ENCODE measurements at regions not wholly inside any gene's neighbourhood (a gene's known extent, or its start where the extent isn't known, plus 50 kb on each side); places are given as distances from the start of the nearest gene placed in this dataset.
A peak's percentile ranks its signal among the peaks of the same experiment; 100 is the strongest.

DNA sequence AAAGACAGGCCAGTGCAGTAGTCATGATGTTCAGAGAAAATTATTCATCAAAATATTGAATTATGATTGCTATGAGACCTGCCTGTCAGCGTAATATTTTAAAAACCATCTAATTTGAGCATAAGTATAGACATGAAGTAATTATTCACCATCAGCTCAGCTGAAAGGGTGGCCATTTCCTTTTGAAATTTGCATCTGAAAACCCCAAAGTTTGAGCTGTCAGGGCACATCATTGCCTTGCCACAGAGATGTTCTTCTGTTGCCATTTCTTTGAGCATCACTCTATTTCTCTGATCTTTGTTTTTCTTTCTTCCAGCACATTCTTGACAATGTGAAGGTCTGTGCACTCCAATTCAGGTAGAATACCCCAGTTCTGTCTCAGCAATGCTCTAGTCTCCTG, 147.5 kb upstream of the RHOBTB1 start:
- no peak for DNase-seq (ENCODE audit: low read depth)

DNA sequence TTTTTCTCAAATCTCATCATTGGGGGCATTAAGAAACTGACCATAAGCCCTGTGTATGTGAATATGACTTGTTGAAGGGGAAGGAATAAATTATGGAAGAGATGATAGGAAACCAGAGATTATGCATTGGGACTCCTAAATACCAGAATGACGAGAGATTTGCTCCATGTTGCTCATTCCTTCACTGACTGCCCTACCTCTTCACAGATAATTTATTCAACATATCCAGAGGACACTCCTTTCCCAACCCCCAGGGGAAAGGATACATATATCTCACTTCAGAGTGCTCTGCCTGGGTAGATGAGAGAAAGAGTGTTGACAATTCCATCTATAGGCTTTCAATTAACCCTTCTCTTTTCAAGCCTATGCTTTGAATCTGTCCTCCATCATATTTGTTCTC, 145.3 kb upstream of the RHOBTB1 start:
- no peak for DNase-seq (ENCODE audit: low read depth)

DNA sequence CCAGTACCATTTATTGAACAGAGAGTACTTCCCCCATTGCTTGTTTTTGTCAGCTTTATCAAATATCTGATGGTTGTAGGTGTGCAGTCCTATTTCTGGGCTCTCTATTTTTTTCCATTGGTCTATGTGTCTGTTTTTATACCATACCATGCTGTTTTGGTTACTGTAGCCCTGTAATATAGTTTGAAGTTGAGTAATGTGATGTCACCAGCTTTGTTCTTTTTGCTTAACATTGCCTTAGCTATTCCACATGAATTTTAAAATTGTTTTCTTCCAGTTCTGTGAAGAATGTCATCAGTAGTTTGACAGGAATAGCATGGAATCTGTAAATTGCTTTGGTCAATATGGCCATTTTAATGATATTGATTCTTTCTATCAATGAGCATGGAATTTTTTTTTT, 140.5 kb upstream of the RHOBTB1 start:
- DNase-seq (ENCODE audit: low read depth), result no peak

DNA sequence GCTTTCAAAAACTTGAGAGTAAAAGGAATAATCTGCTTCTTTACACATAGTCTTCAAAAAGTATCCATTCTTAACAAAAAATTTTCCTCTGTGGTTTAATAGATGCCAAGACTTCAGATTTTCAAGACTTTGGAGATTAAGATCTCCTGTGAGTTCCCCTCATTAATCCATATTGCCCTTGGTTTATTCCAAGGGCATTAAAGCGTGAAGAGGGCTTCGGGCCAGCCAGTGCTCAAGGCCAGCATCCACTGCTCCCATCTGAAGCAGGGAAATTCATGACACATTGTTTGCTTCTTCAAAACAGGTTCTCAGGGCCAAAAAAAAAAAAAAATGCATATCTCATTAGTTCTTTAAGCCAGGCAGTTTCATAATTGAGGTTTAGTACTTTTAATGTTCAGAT, 137.3 kb upstream of the RHOBTB1 start:
- DNase-seq (ENCODE audit: low read depth), result no peak

DNA sequence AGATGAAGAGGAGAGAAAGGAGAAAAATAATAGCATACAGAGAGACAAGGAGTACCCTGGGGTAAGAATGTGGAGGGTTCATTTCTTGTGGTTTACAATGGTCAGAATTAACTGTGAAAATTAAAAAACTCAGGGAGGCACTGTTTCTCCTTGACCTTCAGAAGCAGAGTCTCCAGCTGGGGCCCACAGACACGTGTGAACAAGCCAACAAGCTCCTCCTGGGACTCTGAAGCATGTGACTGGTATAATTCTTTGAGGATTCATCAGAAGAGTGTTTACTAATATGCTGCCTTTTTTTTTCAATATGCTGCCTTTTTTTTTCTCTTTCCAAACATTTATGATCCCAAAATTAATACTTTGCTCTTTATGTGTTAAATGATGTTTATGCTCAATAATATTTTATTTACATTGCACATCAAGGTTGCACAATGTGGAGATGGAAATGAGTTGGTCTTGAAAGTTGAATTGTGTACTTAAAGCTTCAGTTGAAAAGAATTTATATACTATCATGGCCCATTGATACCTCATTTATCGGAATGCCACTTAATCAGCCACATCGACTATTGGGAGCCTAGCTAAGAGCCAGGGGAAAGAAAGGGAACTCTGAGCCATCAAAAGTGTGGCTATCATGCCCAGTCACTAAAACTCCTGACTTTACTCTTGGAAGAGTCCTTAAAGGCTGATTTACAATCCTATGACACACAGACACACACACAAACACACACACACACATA, 134.7 kb upstream of the RHOBTB1 start:
- no peak for DNase-seq (ENCODE audit: low read depth)

DNA sequence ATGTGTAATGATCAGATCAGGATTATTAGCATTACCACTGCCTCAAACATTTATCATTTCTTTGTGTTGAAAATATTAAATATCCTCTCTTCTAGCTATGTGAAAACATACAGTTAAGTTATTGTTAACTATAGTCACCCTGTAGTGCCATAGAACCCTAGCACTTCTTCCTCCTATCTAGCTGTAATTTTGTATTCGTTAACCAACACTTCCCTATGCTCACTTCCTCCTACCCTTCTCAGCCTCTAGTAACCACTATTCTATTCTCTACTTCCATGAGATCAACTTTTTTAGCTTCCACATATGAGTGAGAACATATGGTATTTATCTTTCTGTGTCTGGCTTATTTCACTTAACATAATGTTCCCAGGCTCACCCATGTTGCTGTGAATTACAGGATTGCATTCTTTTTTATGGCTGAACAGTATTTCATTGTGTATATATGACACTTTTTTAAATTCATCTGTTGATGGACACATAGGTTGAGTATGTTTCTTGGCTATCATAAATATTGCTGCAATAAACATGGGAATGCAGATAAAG, 132.7 kb upstream of the RHOBTB1 start:
- no peak for DNase-seq (ENCODE audit: low read depth)

DNA sequence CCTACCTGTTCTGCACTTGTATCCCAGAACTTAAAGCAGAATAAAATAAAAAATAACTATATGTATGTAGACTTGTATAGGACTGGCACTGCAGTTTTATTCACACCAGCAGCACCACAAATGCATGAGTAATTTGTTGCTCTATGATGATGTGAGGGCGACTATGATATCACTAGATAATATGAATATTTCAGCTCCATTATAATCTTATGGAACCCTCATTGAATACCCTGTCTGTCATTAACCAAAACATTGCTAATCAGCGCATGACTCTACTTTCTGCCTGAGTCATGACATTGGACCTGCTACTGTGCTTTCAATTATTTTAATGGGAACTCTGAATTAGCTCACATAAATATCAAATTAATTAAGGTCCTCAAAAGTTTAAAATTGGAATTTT, 129.4 kb upstream of the RHOBTB1 start:
- DNase-seq (ENCODE audit: low read depth), result no peak

DNA sequence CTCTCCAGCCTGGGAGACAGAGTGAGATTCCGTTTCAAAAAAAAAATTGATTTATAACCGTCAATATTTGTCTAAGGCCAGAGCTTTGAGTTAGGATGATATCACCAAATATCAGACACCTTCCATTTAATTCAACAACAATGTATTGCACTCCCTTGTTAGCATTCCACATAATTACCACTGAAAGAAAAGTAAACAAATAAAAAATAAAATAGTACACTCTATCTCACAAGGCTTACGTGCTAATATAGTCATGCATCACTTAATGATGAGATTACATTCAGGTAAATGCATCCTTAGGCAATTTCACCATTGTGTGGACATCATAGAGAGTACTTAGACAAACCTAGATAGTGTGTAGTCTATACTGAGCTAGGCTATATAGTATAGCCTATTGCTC, 127.6 kb upstream of the RHOBTB1 start:
- no peak for DNase-seq (ENCODE audit: low read depth)

DNA sequence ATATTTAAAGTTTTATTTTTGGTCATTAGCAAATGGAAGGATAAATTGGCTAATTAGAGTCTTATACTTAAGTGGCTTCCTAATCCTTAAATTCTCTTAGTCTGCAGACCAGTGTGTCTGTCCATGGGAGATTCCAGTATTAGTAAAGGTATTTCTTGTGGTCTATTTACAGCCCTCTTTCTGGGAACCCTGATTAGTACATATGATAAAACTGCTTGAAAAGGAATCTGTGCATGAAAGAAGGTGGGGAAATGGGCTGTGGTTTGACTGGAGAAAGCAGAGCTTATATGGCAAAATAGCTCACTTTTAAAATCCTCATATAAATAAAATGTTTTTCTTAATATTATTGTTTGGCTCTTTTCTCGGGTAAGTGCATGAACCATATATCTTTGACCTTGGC, 124.5 kb upstream of the RHOBTB1 start:
- no peak for DNase-seq (ENCODE audit: low read depth)

DNA sequence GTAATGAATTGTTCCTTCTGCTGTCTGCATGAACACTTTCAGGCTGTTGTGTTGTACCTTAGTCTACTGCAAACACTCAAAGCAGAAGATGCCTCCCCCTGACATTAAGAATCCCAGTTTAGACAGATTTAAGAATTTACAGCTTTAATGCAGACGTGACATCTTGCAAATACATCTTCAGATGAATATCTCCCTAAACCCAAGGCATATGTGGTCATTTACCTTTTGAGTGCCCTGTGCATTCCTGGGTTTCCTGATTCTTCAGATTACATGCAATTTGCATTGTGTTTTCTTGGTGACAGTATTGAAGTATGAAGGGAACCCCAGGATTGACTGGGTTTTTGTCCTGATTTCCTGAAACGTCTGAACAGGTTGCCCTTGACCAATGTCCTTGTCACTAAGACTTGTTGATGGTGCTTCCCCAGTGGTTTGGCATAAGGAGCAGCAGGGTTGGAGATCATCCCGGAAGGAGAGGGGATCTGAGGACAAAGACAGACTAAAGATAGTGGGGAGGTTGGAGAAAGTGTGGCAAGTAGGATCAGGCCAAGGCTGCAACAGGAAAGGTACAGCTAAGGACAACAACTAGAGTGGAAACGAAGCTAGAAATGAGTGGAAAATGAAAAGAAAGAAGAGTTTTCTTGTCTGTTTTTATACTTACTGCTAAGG, 123.8 kb upstream of the RHOBTB1 start:
- DNase-seq (ENCODE audit: low read depth), result no peak

DNA sequence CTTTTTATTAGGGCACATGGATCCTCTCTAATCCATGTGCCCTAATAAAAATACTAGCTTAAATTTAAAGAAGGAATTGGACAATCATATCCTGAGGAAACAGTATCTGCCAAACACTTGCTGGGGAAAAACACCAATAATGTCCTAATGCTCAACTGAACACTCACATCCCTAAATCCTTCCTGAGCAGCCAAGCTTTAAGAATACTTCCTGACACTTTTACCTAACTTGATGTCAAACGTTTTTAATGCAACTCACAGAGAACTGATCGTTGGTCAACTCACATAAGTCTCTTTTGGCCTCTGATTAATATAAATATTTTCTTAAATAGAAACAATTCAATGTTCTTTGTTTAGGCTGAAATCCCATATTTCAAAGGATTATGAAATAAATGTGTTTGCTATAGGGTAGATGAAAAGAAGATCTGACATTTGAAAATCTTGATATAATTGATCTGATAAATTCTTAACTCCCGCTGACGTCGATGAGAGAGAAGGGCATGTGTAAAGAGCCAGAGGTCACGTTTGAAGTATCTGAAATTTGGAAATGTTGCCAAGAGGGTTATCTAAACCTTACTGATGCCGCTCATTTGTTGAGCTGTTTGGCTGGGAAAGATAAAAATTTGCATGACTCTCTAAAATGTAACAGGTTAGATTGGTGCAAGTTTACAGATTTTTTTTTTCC, 122.8 kb upstream of the RHOBTB1 start:
- no peak for DNase-seq (ENCODE audit: low read depth)

DNA sequence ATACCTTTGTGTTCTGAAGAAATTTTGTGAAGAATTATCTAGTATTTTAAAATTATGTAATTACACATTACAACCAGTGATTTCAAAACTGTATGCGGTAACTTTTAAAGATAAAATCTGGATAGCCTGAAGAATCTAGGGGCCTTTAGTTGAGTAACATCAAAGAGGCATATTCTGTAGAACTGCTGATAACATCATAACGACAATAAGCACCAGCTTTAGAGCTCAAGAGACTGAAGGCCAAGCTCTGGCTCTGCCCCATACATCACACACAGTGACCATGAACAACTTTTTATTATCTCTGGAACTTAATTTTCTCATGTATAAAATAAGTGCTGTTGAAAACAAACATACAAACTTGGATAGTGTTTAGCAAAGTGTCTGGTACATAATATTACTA, 121.1 kb upstream of the RHOBTB1 start:
- no peak for DNase-seq (ENCODE audit: low read depth)

DNA sequence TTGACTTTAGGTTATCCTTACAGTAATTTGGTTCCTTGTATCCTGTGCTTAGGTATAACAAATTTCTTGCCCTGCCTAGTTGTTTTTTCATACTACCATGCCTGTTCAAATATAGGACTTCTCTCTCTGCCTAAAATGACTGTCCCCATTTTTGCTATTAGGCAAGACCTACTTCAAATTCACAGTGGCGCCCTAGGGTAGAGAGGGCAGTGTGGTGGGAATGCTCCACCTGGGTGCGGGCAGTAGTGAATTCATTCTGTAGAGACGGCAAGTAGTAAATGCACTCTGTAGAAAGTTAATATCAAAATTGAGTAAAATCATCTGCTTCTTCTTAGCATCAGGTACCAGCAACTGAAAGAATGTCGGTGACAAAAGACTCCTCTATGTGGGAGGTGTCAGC, 120.4 kb upstream of the RHOBTB1 start:
- no peak for DNase-seq (ENCODE audit: low read depth)

DNA sequence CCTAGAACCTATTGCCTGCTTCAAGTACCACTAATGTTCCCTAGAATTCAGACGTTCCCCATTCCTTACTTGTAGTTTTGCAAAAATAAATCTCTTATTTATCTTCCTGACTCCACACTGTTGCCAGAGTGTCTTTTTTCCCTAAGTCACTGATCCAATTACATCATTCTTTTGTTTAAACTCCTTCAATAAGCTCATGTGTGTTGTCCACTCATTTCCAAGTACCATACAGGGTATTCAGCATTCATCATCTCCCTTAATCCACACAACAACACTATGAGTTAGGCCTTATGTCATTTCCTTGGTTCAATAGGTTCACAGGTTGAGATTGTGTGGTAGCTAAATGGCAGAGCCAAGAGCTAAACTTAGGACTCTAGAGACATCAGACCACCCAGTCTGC, 119.9 kb upstream of the RHOBTB1 start:
- DNase-seq (ENCODE audit: low read depth), result no peak

DNA sequence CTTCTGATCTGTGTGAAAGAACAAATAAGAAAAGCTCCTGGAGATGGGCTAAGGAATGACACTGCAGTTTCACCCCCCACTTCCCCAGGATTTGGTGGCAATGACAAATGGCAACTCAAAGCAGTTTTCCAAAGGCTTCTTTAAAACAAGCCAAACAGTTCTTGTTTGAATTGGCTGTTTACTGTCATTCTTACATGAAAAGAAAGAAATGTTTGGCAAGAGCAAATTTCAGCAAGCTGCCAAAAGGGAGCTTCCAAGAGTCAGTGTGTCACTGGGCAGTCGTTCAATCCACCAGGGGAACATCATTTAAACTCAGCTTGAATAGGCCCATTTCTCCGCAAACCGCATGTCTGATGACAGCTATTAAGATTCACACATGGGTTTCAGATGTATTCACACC, 119.0 kb upstream of the RHOBTB1 start:
- DNase-seq (ENCODE audit: low read depth), result peak; percentile 24

DNA sequence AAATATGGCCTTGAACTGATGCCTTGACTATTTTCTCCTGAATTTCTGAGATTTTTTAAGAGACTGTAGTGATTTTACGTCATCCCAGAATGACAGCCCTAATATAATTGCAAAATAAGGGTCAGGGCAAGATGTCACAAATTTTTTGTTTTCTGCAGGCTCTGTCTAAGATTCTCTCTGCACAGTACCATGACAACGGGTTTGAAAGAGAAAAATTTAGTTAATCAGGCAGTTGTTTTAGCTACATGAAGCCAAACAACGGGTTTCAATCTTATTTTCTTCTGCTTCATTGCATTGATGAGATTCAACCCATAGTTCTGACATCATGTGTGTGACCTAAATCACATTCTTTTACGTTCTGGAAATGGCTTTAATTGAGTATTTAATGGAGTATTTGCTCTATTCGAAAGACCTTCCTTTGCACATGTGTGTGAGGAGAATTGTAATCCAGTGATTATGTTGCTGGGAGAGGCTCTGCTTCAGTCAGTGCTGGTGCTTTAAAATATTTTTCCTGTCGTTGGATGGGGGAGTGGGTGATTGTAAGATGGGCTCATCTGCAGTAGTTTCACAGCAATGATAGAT, 118.0 kb upstream of the RHOBTB1 start:
- no peak for DNase-seq (ENCODE audit: low read depth)

DNA sequence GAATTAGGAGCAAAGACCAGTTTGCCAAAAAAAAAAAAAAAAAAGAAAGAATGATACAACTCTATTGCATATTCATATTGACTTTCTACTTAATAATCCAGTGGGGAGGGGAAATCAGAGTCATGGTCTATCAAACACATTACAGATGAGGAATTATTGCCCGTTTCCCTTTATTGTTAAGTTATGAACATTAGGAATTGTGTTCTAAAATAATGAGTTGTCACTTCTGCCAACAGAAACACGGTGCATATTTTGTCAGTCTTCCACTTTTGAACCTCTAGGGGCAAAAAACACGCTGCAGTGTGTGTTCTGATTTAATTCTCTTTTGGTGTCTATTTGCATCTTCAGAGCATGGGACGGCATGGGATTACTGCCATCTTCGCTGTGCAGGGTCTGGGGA, 115.7 kb upstream of the RHOBTB1 start:
- DNase-seq (ENCODE audit: low read depth), result no peak

DNA sequence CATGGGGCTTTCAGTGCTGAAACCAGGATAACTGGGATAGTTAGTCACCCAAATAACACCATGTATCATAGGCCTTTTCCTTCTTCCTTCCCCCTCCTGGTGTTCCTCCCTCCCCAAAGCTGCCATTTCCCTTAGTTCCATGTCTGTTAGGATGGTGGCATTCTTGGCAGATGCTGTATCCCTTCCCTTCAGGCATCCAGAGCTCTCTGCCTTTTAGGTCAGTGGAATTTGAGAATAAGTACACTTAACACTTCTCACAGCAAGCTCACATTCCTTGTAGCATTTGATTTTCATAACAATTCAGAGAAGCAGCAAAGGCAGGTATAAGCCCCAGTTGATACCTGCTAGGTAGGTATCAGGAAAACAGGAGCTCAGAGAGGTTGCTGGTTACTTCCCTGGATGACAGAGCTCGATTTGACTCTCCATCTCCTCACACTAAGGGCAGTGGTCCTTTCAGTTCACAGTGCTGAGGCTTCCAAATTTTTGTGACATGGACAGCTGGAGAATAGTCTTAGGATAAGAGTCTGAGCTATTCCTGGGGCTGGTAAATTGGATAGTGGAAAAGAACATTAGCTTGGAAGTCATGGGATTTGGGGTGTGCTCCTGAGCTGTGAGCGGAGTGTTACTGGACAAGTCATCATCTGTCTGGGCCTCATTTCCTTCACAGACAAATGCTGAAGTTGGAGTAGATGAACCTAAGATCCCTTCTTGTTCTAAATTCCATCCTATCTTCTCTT, 108.7 kb upstream of the RHOBTB1 start:
- no peak for DNase-seq (ENCODE audit: low read depth)

DNA sequence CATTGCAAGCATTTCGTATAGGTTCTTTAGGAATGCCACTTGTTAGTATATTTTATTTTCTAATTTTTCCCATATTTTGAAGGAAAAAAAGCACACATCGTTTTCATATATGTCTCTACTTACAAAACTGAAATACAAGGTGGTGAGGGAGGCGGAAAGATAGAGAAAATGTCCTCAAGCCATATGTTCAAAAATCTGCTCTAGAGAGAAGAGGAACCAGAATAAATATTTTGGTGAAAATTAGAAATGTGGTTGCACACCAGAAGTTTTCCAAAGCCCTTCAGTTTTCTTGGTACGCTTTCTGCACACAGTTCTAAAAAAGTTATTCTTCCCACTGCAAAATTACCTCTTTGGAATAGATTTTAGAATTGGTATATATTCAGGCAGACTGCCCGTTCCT, 107.4 kb upstream of the RHOBTB1 start:
- DNase-seq (ENCODE audit: low read depth), result no peak

DNA sequence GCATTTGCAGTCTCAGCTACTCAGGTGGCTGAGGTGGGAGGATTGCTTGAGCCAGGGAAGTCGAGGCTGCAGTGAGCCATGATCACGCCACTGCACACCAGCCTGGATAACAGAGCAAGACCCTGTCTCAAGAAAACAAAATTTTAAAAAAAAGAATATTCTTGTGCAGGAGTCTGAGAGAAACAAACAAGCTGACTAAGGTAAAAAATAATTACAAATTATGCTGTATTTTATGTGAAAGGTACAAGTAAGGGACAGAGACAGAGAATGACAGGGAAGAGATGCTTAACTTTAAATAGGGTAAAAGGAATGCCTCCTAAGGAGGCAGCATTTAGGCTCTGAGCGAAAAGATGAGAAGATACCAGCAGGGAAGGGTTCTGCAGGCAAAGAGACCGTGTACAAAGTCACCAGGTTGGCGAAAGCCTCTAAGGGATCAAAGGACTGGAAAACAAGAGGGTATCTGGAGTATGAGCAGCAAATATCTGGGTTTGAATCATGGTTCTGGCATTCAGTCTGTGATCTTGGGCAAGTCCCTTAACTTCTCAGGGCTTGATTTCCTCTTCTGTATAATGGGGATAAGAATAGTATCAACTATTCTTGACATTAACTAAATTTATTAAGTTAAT, 106.2 kb upstream of the RHOBTB1 start:
- DNase-seq (ENCODE audit: low read depth), result no peak

DNA sequence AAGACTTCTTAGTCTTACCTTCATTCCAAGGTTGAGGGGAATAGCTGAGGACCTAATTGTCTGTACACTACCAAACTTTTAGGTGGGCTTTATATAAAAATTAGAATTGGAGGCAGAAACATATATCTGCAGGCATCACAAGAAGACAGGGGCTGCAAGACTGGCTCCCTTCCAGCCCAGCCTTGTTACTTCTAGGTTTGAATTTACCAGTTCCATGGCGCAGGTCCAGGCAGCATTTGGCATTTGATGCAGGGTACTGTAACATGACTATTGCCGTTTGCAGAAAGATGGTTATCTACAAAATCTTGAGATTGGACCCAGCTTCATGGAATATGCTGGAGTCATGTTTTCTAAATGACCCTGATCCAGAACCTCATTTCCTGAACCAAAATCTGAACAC, 105.4 kb upstream of the RHOBTB1 start:
- no peak for DNase-seq (ENCODE audit: low read depth)

Measured in GM04503 (cell line).